Adrenal gland (tissue), 5 donors: ENCODE measurements at regions not wholly inside any gene's neighbourhood (a gene's known extent, or its start where the extent isn't known, plus 50 kb on each side); places are given as distances from the start of the nearest gene placed in this dataset.

ENCODE experiments used
- CTCF ChIP-seq, 6 experiments: fragments of 450-650 bp in 4 of 6; fragments of 200-600 bp in 2 of 6; sonication (generic) in 1 of 6; IDR thresholded peaks; 1 replicate in 5 of 6; 2 replicates in 1 of 6; pipeline versions ENCODE4 v1.5.1 to v1.8.0; 2016 to 2021; ENCODE audit warnings: antibody characterized with exemption in 6 of 6, mild to moderate bottlenecking in 2 of 6, moderate library complexity in 1 of 6
- POLR2A ChIP-seq, 2 donors: fragments of 450-650 bp; IDR thresholded peaks; one replicate each; pipeline ENCODE4 v1.6.1; 2017; ENCODE audit warnings: antibody characterized with exemption in 2 of 2, mild to moderate bottlenecking in 2 of 2, moderate library complexity in 1 of 2
- donor health status: DM: no; HTN: no; CAD: no.

GRCh38 chr12:19937161-19937560, 431.2 kb upstream of the PDE3A start:
- TF ChIP-seq CTCF (IDR thresholded peaks at IDR 0.05), result no peak
- no peak for TF ChIP-seq POLR2A (IDR thresholded peaks at IDR 0.05)
